Mammary epithelial cell (primary cell): ENCODE measurements at regions not wholly inside any gene's neighbourhood (a gene's known extent, or its start where the extent isn't known, plus 50 kb on each side); places are given as distances from the start of the nearest gene placed in this dataset.

Source experiments
- CTCF ChIP-seq, 2 donors: IDR thresholded peaks in 1 of 2; conservative IDR thresholded peaks in 1 of 2; 2 replicates each; pipeline ENCODE4 v1.5.1; 2011 to 2012; ENCODE audit warnings: inconsistent platforms in 2 of 2, low read length in 2 of 2, mild to moderate bottlenecking in 2 of 2, control low read depth in 1 of 2, low read depth in 1 of 2; ENCODE audit not compliant: insufficient read depth in 1 of 2; ENCODE audit errors: extremely low read depth in 1 of 2
- EZH2 ChIP-seq: IDR thresholded peaks from 2 replicates; pipeline ENCODE4 v1.6.1; 2012; ENCODE audit warnings: low read length, inconsistent platforms, borderline replicate concordance

DNA sequence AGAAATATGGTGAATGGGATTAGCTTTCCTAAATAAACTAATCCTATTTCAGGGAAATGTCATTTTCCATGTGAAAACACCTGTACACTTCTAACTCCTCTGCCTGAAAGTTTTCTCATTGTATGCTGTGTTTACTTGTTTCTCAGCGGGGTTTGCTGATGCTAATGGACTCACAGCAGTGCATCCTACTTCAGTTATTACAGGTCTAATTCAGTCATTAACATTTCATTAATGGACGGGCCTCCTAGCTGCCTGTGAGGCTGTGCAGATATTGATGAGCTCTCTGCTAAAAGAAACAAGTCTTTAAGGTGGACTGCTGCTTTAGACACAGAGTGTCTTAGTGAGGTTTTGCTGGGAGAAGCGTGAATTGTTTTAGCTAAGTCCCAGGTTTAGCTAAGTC, 1342.0 kb upstream of the ZEB2 start:
- TF ChIP-seq CTCF (conservative IDR thresholded peaks at IDR 0.05 in 1 of 2, IDR thresholded peaks at IDR 0.05 in 1 of 2; ENCODE audit: extremely low read depth in 1 of 2, insufficient read depth in 1 of 2, low read depth in 1 of 2, low read length in 2 of 2) (no peak), EZH2 (no peak)
